ENCODE measurements at regions not wholly inside any gene's neighbourhood (a gene's known extent, or its start where the extent isn't known, plus 50 kb on each side); places are given as distances from the start of the nearest gene placed in this dataset.
"Not testable (repeated sequence)": the region's sequence is repeated elsewhere in the genome, so short reads cannot be mapped to it uniquely, and the experiment has no call there.

GRCh38 chr21:20283836-20284235 is 714.4 kb upstream of the NCAM2 start:
- H3K4me1 Mint-ChIP-seq: no peaks in the 10 kb centered on the region
- TF ChIP-seq, protein P1, sequence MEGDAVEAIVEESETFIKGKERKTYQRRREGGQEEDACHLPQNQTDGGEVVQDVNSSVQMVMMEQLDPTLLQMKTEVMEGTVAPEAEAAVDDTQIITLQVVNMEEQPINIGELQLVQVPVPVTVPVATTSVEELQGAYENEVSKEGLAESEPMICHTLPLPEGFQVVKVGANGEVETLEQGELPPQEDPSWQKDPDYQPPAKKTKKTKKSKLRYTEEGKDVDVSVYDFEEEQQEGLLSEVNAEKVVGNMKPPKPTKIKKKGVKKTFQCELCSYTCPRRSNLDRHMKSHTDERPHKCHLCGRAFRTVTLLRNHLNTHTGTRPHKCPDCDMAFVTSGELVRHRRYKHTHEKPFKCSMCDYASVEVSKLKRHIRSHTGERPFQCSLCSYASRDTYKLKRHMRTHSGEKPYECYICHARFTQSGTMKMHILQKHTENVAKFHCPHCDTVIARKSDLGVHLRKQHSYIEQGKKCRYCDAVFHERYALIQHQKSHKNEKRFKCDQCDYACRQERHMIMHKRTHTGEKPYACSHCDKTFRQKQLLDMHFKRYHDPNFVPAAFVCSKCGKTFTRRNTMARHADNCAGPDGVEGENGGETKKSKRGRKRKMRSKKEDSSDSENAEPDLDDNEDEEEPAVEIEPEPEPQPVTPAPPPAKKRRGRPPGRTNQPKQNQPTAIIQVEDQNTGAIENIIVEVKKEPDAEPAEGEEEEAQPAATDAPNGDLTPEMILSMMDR (IDR thresholded peaks at IDR 0.05; ENCODE audit: unreplicated experiment): no peak
- H3K27ac Mint-ChIP-seq: no peak overlapping the region
- no peak overlapping the region for H3K4me3 Mint-ChIP-seq
- no peaks in the 10 kb centered on the region for H3K36me3 Mint-ChIP-seq
- no peaks in the 10 kb centered on the region for H3K27me3 Mint-ChIP-seq (ENCODE audit: low read depth)
- peaks cover 9% of the 10 kb centered on the region for H3K9me3 Mint-ChIP-seq
- DNase-seq (ENCODE audit: low spot score in 2 of 2, unreplicated experiment in 2 of 2): no peak

GRCh38 chr21:20292280-20292679 is 705.9 kb upstream of the NCAM2 start:
- DNase-seq (ENCODE audit: low spot score in 2 of 2, unreplicated experiment in 2 of 2): no peak
- H3K36me3 Mint-ChIP-seq: no peaks in the 10 kb centered on the region
- H3K9me3 Mint-ChIP-seq: peaks cover 9% of the 10 kb centered on the region
- H3K4me1 Mint-ChIP-seq: no peaks in the 10 kb centered on the region
- TF ChIP-seq, protein P1 (IDR thresholded peaks at IDR 0.05; ENCODE audit: unreplicated experiment): no peak
- no peak overlapping the region for H3K27ac Mint-ChIP-seq
- no peaks in the 10 kb centered on the region for H3K27me3 Mint-ChIP-seq (ENCODE audit: low read depth)
- H3K4me3 Mint-ChIP-seq: no peak overlapping the region

GRCh38 chr21:20292854-20293253 is 705.4 kb upstream of the NCAM2 start:
- not testable (repeated sequence) for DNase-seq (ENCODE audit: low spot score in 2 of 2, unreplicated experiment in 2 of 2); H3K27me3 Mint-ChIP-seq (ENCODE audit: low read depth); H3K4me3 Mint-ChIP-seq; H3K4me1 Mint-ChIP-seq; H3K36me3 Mint-ChIP-seq; H3K27ac Mint-ChIP-seq; H3K9me3 Mint-ChIP-seq

DNA sequence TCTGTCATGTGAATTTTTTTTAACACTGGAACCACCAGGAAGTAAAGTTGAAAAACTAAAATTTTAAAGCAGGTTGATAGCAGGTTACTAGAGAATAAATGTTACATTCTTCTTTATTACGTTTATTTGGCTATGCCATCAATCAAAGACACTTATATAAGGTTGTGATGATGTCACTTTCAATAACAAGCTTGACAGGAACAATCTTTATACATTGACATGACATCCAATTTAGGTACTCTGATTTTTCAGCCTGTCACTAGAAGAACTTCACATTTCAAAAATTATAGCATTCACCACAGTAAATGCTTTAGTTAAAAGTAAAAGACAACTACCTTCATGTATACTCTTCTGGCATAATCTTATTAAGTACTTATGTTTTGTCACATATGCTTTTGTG is 696.8 kb upstream of the NCAM2 start:
- DNase-seq (ENCODE audit: low spot score in 2 of 2, unreplicated experiment in 2 of 2): no peak
- Mint-ChIP-seq H3K27ac (no peak overlapping the region), H3K27me3 (ENCODE audit: low read depth) (no peaks in the 10 kb centered on the region), H3K4me3 (no peak overlapping the region), H3K4me1 (peaks cover 2% of the 10 kb centered on the region), H3K36me3 (no peaks in the 10 kb centered on the region), H3K9me3 (peaks cover 7% of the 10 kb centered on the region)
- TF ChIP-seq, protein P1 (IDR thresholded peaks at IDR 0.05; ENCODE audit: unreplicated experiment): no peak

DNA sequence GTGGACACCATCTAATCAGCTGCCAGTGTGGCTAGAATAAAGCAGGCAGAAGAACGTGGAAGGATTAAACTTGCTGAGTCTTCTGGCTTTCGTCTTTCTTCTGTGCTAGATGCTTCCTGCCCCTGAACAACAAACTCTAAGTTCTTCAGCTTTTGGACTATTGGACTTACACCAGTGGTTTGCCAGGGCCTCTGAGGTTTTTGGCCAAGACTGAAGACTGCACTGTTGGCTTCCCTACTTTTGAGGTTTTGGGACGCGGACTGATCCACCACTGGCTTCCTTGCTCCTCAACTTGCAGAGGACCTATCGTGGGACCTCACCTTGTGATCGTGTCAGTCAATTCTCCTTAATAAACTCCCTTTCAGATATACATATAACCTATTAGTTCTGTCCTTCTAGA is 696.1 kb upstream of the NCAM2 start:
- no peaks in the 10 kb centered on the region for H3K36me3 Mint-ChIP-seq
- DNase-seq (ENCODE audit: low spot score in 2 of 2, unreplicated experiment in 2 of 2): no peak

DNA sequence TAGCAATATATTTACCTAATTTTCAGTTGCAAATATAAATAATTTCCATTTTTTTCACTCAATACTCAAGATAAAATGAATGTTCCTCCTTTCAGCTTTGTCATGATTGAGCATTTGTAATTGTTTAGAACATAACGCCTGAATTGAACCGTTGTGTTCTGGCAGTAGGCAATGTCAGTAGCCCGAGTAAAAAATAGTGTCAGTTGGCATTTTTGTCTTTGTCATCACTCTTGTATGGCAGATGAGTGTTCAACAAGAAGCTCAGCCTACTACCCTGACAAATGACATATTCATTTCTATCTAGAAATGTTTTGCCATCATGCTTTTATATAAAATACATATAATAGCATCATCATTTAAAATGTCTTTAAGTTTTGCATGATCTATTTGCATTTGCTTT is 691.4 kb upstream of the NCAM2 start:
- H3K4me3 Mint-ChIP-seq: no peak overlapping the region
- H3K36me3 Mint-ChIP-seq: no peaks in the 10 kb centered on the region
- peaks cover 7% of the 10 kb centered on the region for H3K9me3 Mint-ChIP-seq
- no peaks in the 10 kb centered on the region for H3K27me3 Mint-ChIP-seq (ENCODE audit: low read depth)
- H3K4me1 Mint-ChIP-seq: peaks cover 20% of the 10 kb centered on the region
- TF ChIP-seq, protein P1 (IDR thresholded peaks at IDR 0.05; ENCODE audit: unreplicated experiment): no peak
- no peak overlapping the region for H3K27ac Mint-ChIP-seq
- no peak for DNase-seq (ENCODE audit: low spot score in 2 of 2, unreplicated experiment in 2 of 2)

More for the DNA sequence above, 696.1 kb upstream of the NCAM2 start:
- Mint-ChIP-seq H3K27me3 (ENCODE audit: low read depth) (no peaks in the 10 kb centered on the region), H3K9me3 (peaks cover 7% of the 10 kb centered on the region), H3K4me1 (peaks cover 2% of the 10 kb centered on the region), H3K27ac (no peak overlapping the region), H3K4me3 (no peak overlapping the region)
- TF ChIP-seq, protein P1 (IDR thresholded peaks at IDR 0.05; ENCODE audit: unreplicated experiment): no peak

Data from mesothelial cell of epicardium (in vitro differentiated cells).